GM12878 (cell line): ENCODE measurements at regions not wholly inside any gene's neighbourhood (a gene's known extent, or its start where the extent isn't known, plus 50 kb on each side); places are given as distances from the start of the nearest gene placed in this dataset.

Experiments used
- BACH1 ChIP-seq: fragments of 450-650 bp; IDR thresholded peaks from 2 replicates; pipeline ENCODE4 v1.6.1; 2017; ENCODE audit warnings: mild to moderate bottlenecking, borderline replicate concordance
- CBX3 ChIP-seq: fragments of 200-600 bp; sonication (generic); IDR thresholded peaks from 2 replicates; pipeline ENCODE4 v1.6.1; 2016; ENCODE audit warnings: low read depth, borderline replicate concordance
- MXI1 ChIP-seq: fragments of 150-350 bp; IDR thresholded peaks from 2 replicates; pipeline ENCODE4 v1.6.1; 2011; ENCODE audit warnings: low read depth, mild to moderate bottlenecking, inconsistent platforms, low read length, improper control_type of control experiment
- NBN ChIP-seq: fragments of 450-650 bp; IDR thresholded peaks from 2 replicates; pipeline ENCODE4 v1.6.1; 2016
- NKRF ChIP-seq: fragments of 450-650 bp; conservative IDR thresholded peaks from 2 replicates; pipeline ENCODE4 v1.6.1; 2017; ENCODE audit warnings: mild to moderate bottlenecking, moderate library complexity
- NR2C2 ChIP-seq: IDR thresholded peaks from 2 replicates; pipeline ENCODE4 v1.6.1; 2011; ENCODE audit warnings: borderline replicate concordance, low read depth; ENCODE audit not compliant: control insufficient read depth, insufficient read length
- PAX8 ChIP-seq: fragments of 450-650 bp; IDR thresholded peaks from 2 replicates; pipeline ENCODE4 v1.6.1; 2017; ENCODE audit warnings: mild to moderate bottlenecking, moderate library complexity
- POLR2AphosphoS5 ChIP-seq: IDR thresholded peaks from 2 replicates; pipeline ENCODE4 v1.6.1; 2011; ENCODE audit warnings: mild to moderate bottlenecking, low read length, inconsistent platforms
- RFX5 ChIP-seq: IDR thresholded peaks from 2 replicates; pipeline ENCODE4 v1.6.1; 2011; ENCODE audit warnings: low read depth, low read length, improper control_type of control experiment
- ZBTB40 ChIP-seq: fragments of 450-650 bp; IDR thresholded peaks from 2 replicates; pipeline ENCODE4 v1.6.1; 2016; ENCODE audit warnings: mild to moderate bottlenecking, moderate library complexity, borderline replicate concordance
- TF ChIP-seq, protein P1 (sequence below): fragments of 450-650 bp; IDR thresholded peaks from 2 replicates; pipeline ENCODE4 v1.6.1; 2018; ENCODE audit warnings: borderline replicate concordance, mild to moderate bottlenecking; ENCODE audit not compliant: partially characterized antibody

- TF ChIP-seq NKRF (no peak), POLR2AphosphoS5 (no peak), NBN (no peak), PAX8 (no peak), RFX5 (no peak), BACH1 (no peak), CBX3 (no peak), NR2C2 (no peak), ZBTB40 (no peak), MXI1 (no peak)
- TF ChIP-seq, protein P1, sequence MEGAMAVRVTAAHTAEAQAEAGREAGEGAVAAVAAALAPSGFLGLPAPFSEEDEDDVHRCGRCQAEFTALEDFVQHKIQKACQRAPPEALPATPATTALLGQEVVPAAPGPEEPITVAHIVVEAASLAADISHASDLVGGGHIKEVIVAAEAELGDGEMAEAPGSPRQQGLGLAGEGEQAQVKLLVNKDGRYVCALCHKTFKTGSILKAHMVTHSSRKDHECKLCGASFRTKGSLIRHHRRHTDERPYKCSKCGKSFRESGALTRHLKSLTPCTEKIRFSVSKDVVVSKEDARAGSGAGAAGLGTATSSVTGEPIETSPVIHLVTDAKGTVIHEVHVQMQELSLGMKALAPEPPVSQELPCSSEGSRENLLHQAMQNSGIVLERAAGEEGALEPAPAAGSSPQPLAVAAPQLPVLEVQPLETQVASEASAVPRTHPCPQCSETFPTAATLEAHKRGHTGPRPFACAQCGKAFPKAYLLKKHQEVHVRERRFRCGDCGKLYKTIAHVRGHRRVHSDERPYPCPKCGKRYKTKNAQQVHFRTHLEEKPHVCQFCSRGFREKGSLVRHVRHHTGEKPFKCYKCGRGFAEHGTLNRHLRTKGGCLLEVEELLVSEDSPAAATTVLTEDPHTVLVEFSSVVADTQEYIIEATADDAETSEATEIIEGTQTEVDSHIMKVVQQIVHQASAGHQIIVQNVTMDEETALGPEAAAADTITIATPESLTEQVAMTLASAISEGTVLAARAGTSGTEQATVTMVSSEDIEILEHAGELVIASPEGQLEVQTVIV: no peak
- TF ChIP-seq, all 136 proteins: peak for 0
Observed at GRCh38 chr12:107310621-107311020, 217.3 kb upstream of the CRY1 start (continued).
